ENCODE measurements at regions not wholly inside any gene's neighbourhood (a gene's known extent, or its start where the extent isn't known, plus 50 kb on each side); places are given as distances from the start of the nearest gene placed in this dataset.

DNA sequence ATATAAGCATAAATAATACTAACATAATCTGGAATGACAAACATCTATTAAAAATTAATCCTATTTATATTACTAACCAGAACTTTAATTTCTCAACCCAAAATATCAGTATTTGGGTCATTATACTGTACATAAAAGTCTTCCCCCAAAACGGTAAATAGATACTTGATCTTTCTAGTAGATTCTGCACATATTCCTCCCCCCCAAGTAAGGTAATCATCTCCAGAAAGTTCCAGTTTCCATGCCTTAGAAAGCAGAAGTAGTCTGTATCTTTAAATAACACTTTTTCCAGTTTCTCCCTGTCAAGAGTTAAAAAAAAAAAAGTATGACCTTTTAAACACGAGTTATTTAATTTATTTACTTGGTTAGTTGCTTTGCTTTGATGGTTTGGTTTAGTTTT lies 150.7 kb upstream of the MB21D2 start:
- TF ChIP-seq, protein P1, sequence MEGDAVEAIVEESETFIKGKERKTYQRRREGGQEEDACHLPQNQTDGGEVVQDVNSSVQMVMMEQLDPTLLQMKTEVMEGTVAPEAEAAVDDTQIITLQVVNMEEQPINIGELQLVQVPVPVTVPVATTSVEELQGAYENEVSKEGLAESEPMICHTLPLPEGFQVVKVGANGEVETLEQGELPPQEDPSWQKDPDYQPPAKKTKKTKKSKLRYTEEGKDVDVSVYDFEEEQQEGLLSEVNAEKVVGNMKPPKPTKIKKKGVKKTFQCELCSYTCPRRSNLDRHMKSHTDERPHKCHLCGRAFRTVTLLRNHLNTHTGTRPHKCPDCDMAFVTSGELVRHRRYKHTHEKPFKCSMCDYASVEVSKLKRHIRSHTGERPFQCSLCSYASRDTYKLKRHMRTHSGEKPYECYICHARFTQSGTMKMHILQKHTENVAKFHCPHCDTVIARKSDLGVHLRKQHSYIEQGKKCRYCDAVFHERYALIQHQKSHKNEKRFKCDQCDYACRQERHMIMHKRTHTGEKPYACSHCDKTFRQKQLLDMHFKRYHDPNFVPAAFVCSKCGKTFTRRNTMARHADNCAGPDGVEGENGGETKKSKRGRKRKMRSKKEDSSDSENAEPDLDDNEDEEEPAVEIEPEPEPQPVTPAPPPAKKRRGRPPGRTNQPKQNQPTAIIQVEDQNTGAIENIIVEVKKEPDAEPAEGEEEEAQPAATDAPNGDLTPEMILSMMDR (conservative IDR thresholded peaks at IDR 0.05; ENCODE audit: low read length), result no peak
- no peak for TF ChIP-seq EZH2phosphoT487 (IDR thresholded peaks at IDR 0.05; ENCODE audit: borderline replicate concordance, low read depth, low read length)

All from OCI-LY7 (cell line).